KMS-11 (cell line): ENCODE measurements at regions not wholly inside any gene's neighbourhood (a gene's known extent, or its start where the extent isn't known, plus 50 kb on each side); places are given as distances from the start of the nearest gene placed in this dataset.

Experiments used
- H2AFZ ChIP-seq: fragments of 200-600 bp; sonication (generic); 2 replicates; pipeline ENCODE4 v1.6.1; 2016; ENCODE audit warnings: antibody characterized with exemption, mixed run types, low read depth
- H3K27ac ChIP-seq: fragments of 200-600 bp; sonication (generic); 2 replicates; pipeline ENCODE4 v1.6.1; 2016; ENCODE audit warnings: mild to moderate bottlenecking, mixed run types
- H3K27me3 ChIP-seq: fragments of 200-600 bp; sonication (generic); 2 replicates; pipeline ENCODE4 v1.6.1; 2017; ENCODE audit warnings: mild to moderate bottlenecking, low read depth, mixed run types, moderate library complexity; ENCODE audit not compliant: insufficient read depth
- H3K36me3 ChIP-seq: fragments of 200-600 bp; sonication (generic); 2 replicates; pipeline ENCODE4 v1.6.1; 2017; ENCODE audit warnings: mild to moderate bottlenecking, mixed run types; ENCODE audit not compliant: insufficient read depth
- H3K4me1 ChIP-seq: fragments of 200-600 bp; sonication (generic); 2 replicates; pipeline ENCODE4 v1.6.1; 2016; ENCODE audit warnings: mild to moderate bottlenecking, low read depth, mixed run types; ENCODE audit not compliant: poor library complexity, severe bottlenecking
- H3K4me2 ChIP-seq: fragments of 200-600 bp; sonication (generic); 2 replicates; pipeline ENCODE4 v1.7.0; 2016; ENCODE audit warnings: mild to moderate bottlenecking, mixed run types
- H3K4me3 ChIP-seq: fragments of 200-600 bp; sonication (generic); IDR thresholded peaks from 2 replicates; pipeline ENCODE4 v1.6.1; 2017; ENCODE audit warnings: low read depth, low read length, mixed read lengths; ENCODE audit not compliant: insufficient read depth
- H3K79me2 ChIP-seq: fragments of 200-600 bp; sonication (generic); 2 replicates; pipeline ENCODE4 v1.6.1; 2016; ENCODE audit warnings: low read depth, mixed run types; ENCODE audit not compliant: insufficient read depth
- H3K9ac ChIP-seq: fragments of 200-600 bp; sonication (generic); 2 replicates; pipeline ENCODE4 v1.6.1; 2016; ENCODE audit warnings: mild to moderate bottlenecking, mixed run types
- H4K20me1 ChIP-seq: fragments of 200-600 bp; sonication (generic); 2 replicates; pipeline ENCODE4 v1.6.1; 2016; ENCODE audit warnings: mild to moderate bottlenecking, mixed run types; ENCODE audit not compliant: insufficient read depth
- CTCF ChIP-seq: fragments of 200-600 bp; sonication (generic); conservative IDR thresholded peaks from 2 replicates; pipeline ENCODE4 v1.6.1; 2017; ENCODE audit warnings: low read depth, mild to moderate bottlenecking, antibody characterized with exemption, low read length, moderate library complexity, mixed read lengths

GRCh38 chr2:181143790-181144300, 163.4 kb downstream of the UBE2E3 start:
- Histone ChIP-seq H3K4me2 (no peak overlapping the region), H3K27me3 (no peaks in the 10 kb centered on the region), H3K79me2 (no peaks in the 10 kb centered on the region), H3K36me3 (no peaks in the 10 kb centered on the region), H4K20me1 (no peaks in the 10 kb centered on the region), H3K9ac (no peak overlapping the region), H2AFZ (no peak overlapping the region), H3K4me3 (no peak overlapping the region), H3K4me1 (no peaks in the 10 kb centered on the region), H3K27ac (no peak overlapping the region)
- no peak for TF ChIP-seq CTCF

DNA sequence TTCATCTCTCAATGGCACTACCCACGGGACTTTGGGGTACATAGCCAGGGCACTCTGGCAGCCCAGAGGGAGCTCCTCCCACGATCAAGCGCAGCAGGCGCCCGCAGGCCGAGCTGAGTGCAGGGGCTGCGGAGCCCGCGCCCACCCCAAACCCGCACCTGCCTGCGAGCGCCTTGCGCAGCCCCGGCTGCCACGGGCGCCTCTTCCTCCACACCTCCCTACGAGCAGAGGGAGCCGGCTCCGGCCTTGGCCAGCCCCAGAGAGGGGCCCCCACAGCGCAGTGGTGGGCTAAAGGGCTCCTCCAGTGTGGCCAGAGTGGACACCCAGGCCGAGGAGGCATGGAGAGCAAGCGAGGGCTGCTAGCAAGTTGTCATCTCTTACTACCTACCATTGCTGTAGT, 165.2 kb downstream of the UBE2E3 start:
- Histone ChIP-seq H3K4me1 (no peaks in the 10 kb centered on the region), H3K79me2 (no peaks in the 10 kb centered on the region), H3K9ac (no peak overlapping the region), H3K27me3 (no peaks in the 10 kb centered on the region), H3K4me3 (no peak overlapping the region), H2AFZ (no peak overlapping the region), H4K20me1 (no peaks in the 10 kb centered on the region), H3K27ac (no peak overlapping the region), H3K4me2 (no peak overlapping the region), H3K36me3 (no peaks in the 10 kb centered on the region)
- TF ChIP-seq CTCF = no peak

DNA sequence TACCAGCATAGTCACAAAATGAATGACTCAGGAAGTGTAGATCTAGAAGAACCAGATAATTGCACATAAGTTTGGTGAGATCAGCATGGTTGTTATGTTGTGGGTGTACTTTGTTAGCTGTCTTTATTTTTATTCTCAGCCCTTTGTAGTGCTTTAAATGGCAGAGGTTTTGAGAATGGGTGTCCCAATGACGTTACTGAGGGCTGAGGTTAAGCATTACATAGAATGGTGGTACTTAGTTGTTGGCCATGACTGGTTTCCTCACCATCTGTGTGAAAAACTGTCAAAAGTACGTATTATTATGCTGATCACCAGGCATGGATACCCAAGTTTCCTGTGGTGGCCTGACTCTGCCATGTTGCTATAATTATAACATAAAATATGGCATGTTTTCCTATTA, 165.8 kb downstream of the UBE2E3 start:
- no peak for TF ChIP-seq CTCF
- H3K4me2 ChIP-seq = no peak overlapping the region
- no peaks in the 10 kb centered on the region for H3K36me3 ChIP-seq
- H3K79me2 ChIP-seq = no peaks in the 10 kb centered on the region
- no peaks in the 10 kb centered on the region for H3K4me1 ChIP-seq
- H4K20me1 ChIP-seq = no peaks in the 10 kb centered on the region
- no peak overlapping the region for H2AFZ ChIP-seq
- H3K9ac ChIP-seq = no peak overlapping the region
- H3K4me3 ChIP-seq = no peak overlapping the region
- H3K27me3 ChIP-seq = no peaks in the 10 kb centered on the region
- H3K27ac ChIP-seq = no peak overlapping the region

DNA sequence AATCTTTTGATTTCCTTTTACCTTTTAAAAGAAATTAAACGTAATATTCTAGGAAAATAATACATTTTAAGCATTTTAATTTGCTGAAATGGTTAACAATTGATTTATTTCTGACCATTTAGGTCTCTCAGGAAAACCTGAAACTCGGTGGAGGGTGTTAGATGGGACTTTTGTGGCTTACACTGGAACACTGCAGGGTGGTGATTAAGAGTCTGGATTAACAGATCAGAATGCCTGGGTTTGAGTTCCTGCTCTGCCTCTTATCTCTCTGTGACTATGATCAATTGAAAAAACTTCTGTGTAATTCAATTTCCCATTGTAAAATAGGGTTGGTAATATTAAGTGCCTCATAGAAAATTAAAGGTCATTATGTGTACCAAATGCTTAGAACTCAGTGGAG, 168.7 kb downstream of the UBE2E3 start:
- Histone ChIP-seq H3K27me3 (no peaks in the 10 kb centered on the region), H4K20me1 (no peaks in the 10 kb centered on the region), H2AFZ (no peak overlapping the region), H3K4me1 (no peaks in the 10 kb centered on the region), H3K79me2 (no peaks in the 10 kb centered on the region), H3K9ac (no peak overlapping the region), H3K27ac (no peak overlapping the region), H3K36me3 (no peaks in the 10 kb centered on the region), H3K4me2 (no peak overlapping the region), H3K4me3 (no peak overlapping the region)
- no peak for TF ChIP-seq CTCF

- Histone ChIP-seq H2AFZ (no peak overlapping the region), H4K20me1 (no peaks in the 10 kb centered on the region), H3K27ac (no peak overlapping the region), H3K4me3 (no peak overlapping the region), H3K4me2 (no peak overlapping the region), H3K36me3 (no peaks in the 10 kb centered on the region), H3K9ac (no peak overlapping the region), H3K27me3 (no peaks in the 10 kb centered on the region), H3K79me2 (no peaks in the 10 kb centered on the region), H3K4me1 (no peaks in the 10 kb centered on the region)
- no peak for TF ChIP-seq CTCF
Observed at GRCh38 chr2:181152226-181152625, 171.8 kb downstream of the UBE2E3 start.
